Neuronal stem cell (in vitro differentiated cells): ENCODE measurements at regions not wholly inside any gene's neighbourhood (a gene's known extent, or its start where the extent isn't known, plus 50 kb on each side); places are given as distances from the start of the nearest gene placed in this dataset.
A peak's percentile ranks its signal among the peaks of the same experiment; 100 is the strongest.

Experiments
- DNase-seq: peaks from one replicate; pipeline ENCODE4 v3.0.0-alpha.2; 2013; ENCODE audit warnings: low spot score
- H2AFZ ChIP-seq: one replicate; pipeline ENCODE4 v1.6.1; 2013; ENCODE audit warnings: mild to moderate bottlenecking, low read length, inconsistent platforms
- H2AK5ac ChIP-seq: 2 replicates; pipeline ENCODE4 v1.6.1; 2013; ENCODE audit warnings: low read depth, mild to moderate bottlenecking, inconsistent platforms, low read length, moderate library complexity, mixed read lengths
- H2BK120ac ChIP-seq: 2 replicates; pipeline ENCODE4 v1.6.1; 2013; ENCODE audit warnings: low read depth, mild to moderate bottlenecking, inconsistent platforms, low read length, moderate library complexity, mixed read lengths
- H2BK12ac ChIP-seq: one replicate; pipeline ENCODE4 v1.6.1; 2013; ENCODE audit warnings: low read length, inconsistent platforms
- H2BK15ac ChIP-seq: 2 replicates; pipeline ENCODE4 v1.6.1; 2013; ENCODE audit warnings: mild to moderate bottlenecking, low read length, inconsistent platforms, mixed read lengths
- H2BK5ac ChIP-seq: one replicate; pipeline ENCODE4 v1.6.1; 2013; ENCODE audit warnings: inconsistent platforms, mild to moderate bottlenecking, low read length, moderate library complexity
- H3K14ac ChIP-seq: one replicate; pipeline ENCODE4 v1.6.1; 2013; ENCODE audit warnings: low read length, inconsistent platforms
- H3K18ac ChIP-seq: 2 replicates; pipeline ENCODE4 v1.6.1; 2013; ENCODE audit warnings: low read length, inconsistent platforms
- H3K23ac ChIP-seq: 2 replicates; pipeline ENCODE4 v1.6.1; 2013; ENCODE audit warnings: low read depth, mild to moderate bottlenecking, mixed read lengths, low read length, inconsistent platforms; ENCODE audit not compliant: poor library complexity
- H3K27ac ChIP-seq: replicated peaks from 3 replicates; pipeline ENCODE4 v1.5.1; 2013; ENCODE audit warnings: low read length, inconsistent platforms
- H3K27me3 ChIP-seq, 3 experiments: 2 replicates each; pipeline ENCODE4 v1.6.1; 2013; ENCODE audit warnings: low read length in 3 of 3, mild to moderate bottlenecking in 2 of 3, inconsistent platforms in 1 of 3, low read depth in 1 of 3, mixed read lengths in 1 of 3, moderate library complexity in 1 of 3; ENCODE audit not compliant: control insufficient read depth in 3 of 3, insufficient read depth in 3 of 3
- H3K36me3 ChIP-seq, 2 donors: replicated peaks in 1 of 2; 2 replicates each; pipeline ENCODE4 v1.6.1; 2013; ENCODE audit warnings: low read length in 2 of 2; ENCODE audit not compliant: control insufficient read depth in 2 of 2, insufficient read depth in 2 of 2
- H3K4ac ChIP-seq: 2 replicates; pipeline ENCODE4 v1.6.1; 2013; ENCODE audit warnings: inconsistent platforms, mild to moderate bottlenecking, low read length, moderate library complexity
- H3K4me1 ChIP-seq, 2 donors: 1 replicate in 1 of 2; 2 replicates in 1 of 2; pipeline ENCODE4 v1.6.1; 2013; ENCODE audit warnings: low read length in 2 of 2, low read depth in 1 of 2; ENCODE audit not compliant: control insufficient read depth in 2 of 2, insufficient read depth in 1 of 2
- H3K4me2 ChIP-seq: one replicate; pipeline ENCODE4 v1.6.1; 2013; ENCODE audit warnings: mild to moderate bottlenecking, low read length, inconsistent platforms; ENCODE audit not compliant: insufficient read depth, poor library complexity, severe bottlenecking
- H3K4me3 ChIP-seq, 2 donors: 2 replicates each; pipeline ENCODE4 v1.5.1; 2013; ENCODE audit warnings: low read length in 2 of 2, mild to moderate bottlenecking in 2 of 2, inconsistent platforms in 1 of 2, moderate library complexity in 1 of 2
- H3K79me1 ChIP-seq: one replicate; pipeline ENCODE4 v1.6.1; 2013; ENCODE audit warnings: low read depth, mild to moderate bottlenecking, inconsistent platforms, low read length, moderate library complexity
- H3K9ac ChIP-seq: one replicate; pipeline ENCODE4 v1.6.1; 2013; ENCODE audit warnings: mild to moderate bottlenecking, low read depth, low read length, inconsistent platforms; ENCODE audit not compliant: poor library complexity
- H3K9me3 ChIP-seq, 2 donors: replicated peaks in 1 of 2; 2 replicates each; pipeline versions ENCODE3 to v1.6.1; 2013; ENCODE audit warnings: low read length in 2 of 2, mild to moderate bottlenecking in 2 of 2, inconsistent platforms in 1 of 2, low read depth in 1 of 2, mixed read lengths in 1 of 2, moderate library complexity in 1 of 2; ENCODE audit not compliant: control insufficient read depth in 2 of 2, insufficient read depth in 1 of 2
- H4K8ac ChIP-seq: one replicate; pipeline ENCODE4 v1.6.1; 2013; ENCODE audit warnings: low read depth, mild to moderate bottlenecking, inconsistent platforms, low read length, moderate library complexity
- H4K91ac ChIP-seq: one replicate; pipeline ENCODE4 v1.6.1; 2013; ENCODE audit warnings: low read length, low read depth, mild to moderate bottlenecking, inconsistent platforms; ENCODE audit not compliant: poor library complexity
- WGBS, 2 donors: extraction: QIAGEN DNeasy Blood & Tissue Kit; methylation state at CpG; one replicate each; pipeline ENCODE4 v1.1.7; 2013; ENCODE audit warnings: missing lambda C conversion rate in 2 of 2, mixed read lengths in 1 of 2; ENCODE audit not compliant: insufficient read length in 2 of 2, insufficient replicate concordance in 1 of 2; ENCODE audit errors: extremely low coverage in 2 of 2; 5-methylcytosine and 5-hydroxymethylcytosine counted together

DNA sequence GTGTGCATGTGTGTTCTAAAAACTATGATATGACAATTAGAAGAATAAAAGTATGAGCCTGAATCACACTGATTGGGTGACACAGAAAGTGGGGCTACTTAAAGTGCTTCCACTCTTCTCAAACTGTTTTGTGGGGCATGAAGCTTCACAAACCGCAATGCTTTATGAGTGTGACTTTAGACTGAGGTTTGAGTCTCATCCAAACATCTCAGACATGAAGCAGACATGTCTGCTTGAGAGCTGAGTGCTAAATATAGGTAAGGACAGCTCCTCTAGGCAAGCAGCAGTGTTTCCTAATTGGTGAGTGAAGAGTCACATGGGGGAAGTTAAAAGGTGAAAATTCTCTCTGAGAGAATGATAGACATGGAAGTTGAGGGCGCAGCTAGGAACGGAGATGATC, 726.9 kb upstream of the CITED2 start:
- Histone ChIP-seq H3K27ac (no peak overlapping the region), H3K4me3 (no peak overlapping the region), H2AFZ (peak overlapping the region; percentile 39), H3K23ac (no peak overlapping the region), H3K4me2 (no peak overlapping the region), H3K79me1 (no peaks in the 10 kb centered on the region), H2BK120ac (no peak overlapping the region), H2BK5ac (no peak overlapping the region), H2BK12ac (no peak overlapping the region), H3K27me3 (peaks cover 0 to 2% (median 0%) of the 10 kb centered on the region in 3 experiments), H4K8ac (no peak overlapping the region), H2AK5ac (no peak overlapping the region), H2BK15ac (no peak overlapping the region), H3K36me3 (no peaks in the 10 kb centered on the region), H3K4me1 (peaks cover 0 to under 1% of the 10 kb centered on the region in 2 donors), H3K14ac (no peak overlapping the region), H3K4ac (no peak overlapping the region), H4K91ac (no peak overlapping the region), H3K9ac (no peak overlapping the region), H3K18ac (no peak overlapping the region), H3K9me3 (no peaks in the 10 kb centered on the region)
- no CpG with 5 or more reads among the region's 3 CpGs for WGBS, 2 donors
- DNase-seq: no peak

DNA sequence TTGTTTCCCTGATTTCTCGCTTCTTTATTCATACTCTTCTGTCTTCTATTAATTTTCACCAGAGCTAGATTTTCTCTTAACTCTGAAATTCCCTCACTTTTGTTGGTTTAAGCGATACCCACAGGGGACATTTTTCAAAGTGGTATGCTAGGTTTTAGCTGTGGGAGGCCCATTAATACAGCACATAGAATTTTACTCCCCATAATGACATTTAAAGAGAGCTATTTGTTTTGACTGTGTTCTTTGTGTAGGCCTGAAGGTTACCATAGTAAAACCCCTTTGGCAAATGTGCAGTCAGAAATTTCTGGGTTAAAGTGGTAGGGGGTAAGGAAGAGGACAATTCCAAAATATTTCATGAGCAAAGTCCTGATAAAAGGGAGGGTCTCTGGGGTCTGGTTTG, 721.1 kb upstream of the CITED2 start:
- Histone ChIP-seq H4K91ac (no peak overlapping the region), H2BK15ac (no peak overlapping the region), H3K9ac (no peak overlapping the region), H2AFZ (peak overlapping the region; percentile 38), H4K8ac (no peak overlapping the region), H3K4ac (no peak overlapping the region), H3K4me1 (peaks cover 0 to 19% of the 10 kb centered on the region in 2 donors), H3K4me3 (no peak overlapping the region), H2BK12ac (no peak overlapping the region), H2AK5ac (no peak overlapping the region), H3K4me2 (no peak overlapping the region), H3K27me3 (peaks cover 0 to 2% (median 0%) of the 10 kb centered on the region in 3 experiments), H3K79me1 (no peaks in the 10 kb centered on the region), H3K27ac (no peak overlapping the region), H2BK120ac (no peak overlapping the region), H2BK5ac (no peak overlapping the region), H3K36me3 (no peaks in the 10 kb centered on the region), H3K18ac (no peak overlapping the region), H3K9me3 (no peaks in the 10 kb centered on the region), H3K23ac (no peak overlapping the region), H3K14ac (no peak overlapping the region)
- DNase-seq: no peak
- no CpG with 5 or more reads among the region's 2 CpGs for WGBS, 2 donors

DNA sequence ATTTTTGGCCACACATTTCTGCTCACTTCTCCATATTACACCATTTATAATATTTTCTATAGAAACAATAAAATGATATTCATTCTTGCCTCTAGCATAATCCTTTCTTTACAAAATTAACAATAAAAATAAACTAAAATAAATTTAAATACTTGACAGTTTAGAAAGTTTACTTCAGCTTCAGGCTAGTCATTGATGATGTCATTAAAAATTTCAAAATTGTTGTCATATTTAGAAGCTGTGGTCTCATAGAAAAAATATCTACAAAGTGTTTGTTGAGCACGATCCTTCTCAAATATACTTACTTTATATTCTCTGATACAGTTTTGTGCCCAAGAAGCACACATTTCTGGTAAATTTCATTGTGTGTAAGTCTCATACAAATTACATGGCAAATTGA, 717.4 kb upstream of the CITED2 start:
- Histone ChIP-seq H3K4me2 (no peak overlapping the region), H2BK15ac (no peak overlapping the region), H3K9me3 (no peaks in the 10 kb centered on the region), H3K36me3 (no peaks in the 10 kb centered on the region), H3K14ac (no peak overlapping the region), H3K23ac (no peak overlapping the region), H3K79me1 (no peaks in the 10 kb centered on the region), H2AFZ (no peak overlapping the region), H3K27me3 (no peaks in the 10 kb centered on the region), H2AK5ac (no peak overlapping the region), H2BK120ac (no peak overlapping the region), H3K27ac (no peak overlapping the region), H2BK5ac (no peak overlapping the region), H3K9ac (no peak overlapping the region), H3K4me1 (peaks cover 0 to 19% of the 10 kb centered on the region in 2 donors), H2BK12ac (no peak overlapping the region), H3K18ac (no peak overlapping the region), H3K4me3 (no peak overlapping the region), H4K91ac (no peak overlapping the region), H3K4ac (no peak overlapping the region), H4K8ac (no peak overlapping the region)
- no peak for DNase-seq
- no CpG with 5 or more reads among the region's 1 CpG for WGBS, 2 donors

DNA sequence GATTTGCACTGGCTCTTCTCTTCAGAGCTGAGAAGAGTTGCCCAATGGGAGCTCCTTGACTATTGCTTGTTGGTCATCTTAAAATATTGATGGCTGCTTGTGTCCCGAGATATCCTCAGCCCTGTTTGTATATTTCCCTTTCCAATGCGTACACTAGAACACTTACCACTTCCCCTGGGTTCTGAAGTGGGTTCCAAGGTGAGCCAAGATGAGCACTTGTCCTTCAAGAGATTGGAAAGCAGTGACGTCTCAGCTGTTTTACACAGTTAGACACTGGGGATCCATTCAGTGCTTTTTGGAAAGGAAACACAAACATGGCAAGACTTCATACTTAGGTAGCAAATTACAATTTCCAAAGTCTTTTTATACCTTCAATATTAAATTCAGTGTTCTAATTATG, 716.4 kb upstream of the CITED2 start:
- no peak overlapping the region for H2BK5ac ChIP-seq

More for the DNA sequence above, 716.4 kb upstream of the CITED2 start:
- Histone ChIP-seq H3K27ac (no peak overlapping the region), H3K23ac (no peak overlapping the region), H4K91ac (no peak overlapping the region), H3K79me1 (no peaks in the 10 kb centered on the region), H2AK5ac (no peak overlapping the region), H2BK120ac (no peak overlapping the region), H3K4ac (no peak overlapping the region), H3K4me3 (no peak overlapping the region), H3K14ac (no peak overlapping the region), H2BK15ac (no peak overlapping the region), H3K27me3 (no peaks in the 10 kb centered on the region), H3K4me2 (no peak overlapping the region), H2AFZ (no peak overlapping the region), H3K36me3 (no peaks in the 10 kb centered on the region), H4K8ac (no peak overlapping the region), H3K9me3 (no peaks in the 10 kb centered on the region), H3K18ac (no peak overlapping the region), H3K9ac (no peak overlapping the region), H3K4me1 (peaks cover 0 to 14% of the 10 kb centered on the region in 2 donors), H2BK12ac (no peak overlapping the region)
- no peak for DNase-seq
- WGBS, 2 donors: no CpG with 5 or more reads among the region's 3 CpGs
